ENCODE measurements at regions not wholly inside any gene's neighbourhood (a gene's known extent, or its start where the extent isn't known, plus 50 kb on each side); places are given as distances from the start of the nearest gene placed in this dataset.
A peak's percentile ranks its signal among the peaks of the same experiment; 100 is the strongest.
"Not testable (repeated sequence)": the region's sequence is repeated elsewhere in the genome, so short reads cannot be mapped to it uniquely, and the experiment has no call there.

- not testable (repeated sequence) for H3K36me3 ChIP-seq (ENCODE audit: insufficient read depth, low read length); H3K9me2 ChIP-seq (replicated peaks; ENCODE audit: low read depth, low read length); H3K4me1 ChIP-seq (ENCODE audit: insufficient read depth, low read length, poor library complexity, severe bottlenecking); H3K79me2 ChIP-seq (ENCODE audit: insufficient read depth, low read length); H4K20me1 ChIP-seq (ENCODE audit: insufficient read depth, low read length, poor library complexity, severe bottlenecking); H3K27me3 ChIP-seq (ENCODE audit: insufficient read depth, low read length, poor library complexity, severe bottlenecking); H3K9me3 ChIP-seq (ENCODE audit: insufficient read depth, low read depth, low read length); H3F3A ChIP-seq (ENCODE audit: low read depth)
- H3K4me3 ChIP-seq (ENCODE audit: low read length, poor library complexity, severe bottlenecking) = peak overlapping the region; percentile 64
- peak overlapping the region; percentile 81 for H2AFZ ChIP-seq (ENCODE audit: low read length)
- H3K4me2 ChIP-seq (ENCODE audit: low read depth, low read length, poor library complexity, severe bottlenecking) = peak overlapping the region; percentile 65
- peak overlapping the region; percentile 62 for H3K9ac ChIP-seq (ENCODE audit: low read depth, low read length, poor library complexity, severe bottlenecking)
These were observed 53.3 kb downstream of the FOXD4L1 start for GRCh38 chr2:113551637-113552318.

DNA sequence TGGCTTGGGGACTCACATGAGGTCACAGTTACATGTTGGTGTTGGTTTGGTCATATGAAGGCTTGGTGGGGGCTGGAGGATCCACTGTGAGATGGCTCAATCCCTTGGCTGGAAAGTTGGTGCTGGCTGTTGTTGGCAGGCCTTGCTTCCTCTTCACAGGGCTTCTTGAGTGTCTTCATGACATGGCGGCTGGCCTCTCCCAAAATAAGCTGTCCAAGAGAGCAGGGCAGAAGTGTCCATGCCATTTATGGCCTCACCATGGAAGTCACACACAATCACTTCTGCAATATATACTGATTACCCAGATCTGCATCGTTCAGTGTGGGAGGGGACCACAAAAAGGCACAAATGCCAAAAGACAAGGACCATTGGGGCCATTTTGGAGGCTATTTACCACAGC lies 61.4 kb downstream of the FOXD4L1 start:
- H3K27me3 ChIP-seq (ENCODE audit: insufficient read depth, low read length, poor library complexity, severe bottlenecking); H3K4me1 ChIP-seq (ENCODE audit: insufficient read depth, low read length, poor library complexity, severe bottlenecking); H3K9me2 ChIP-seq (replicated peaks; ENCODE audit: low read depth, low read length); H3K4me2 ChIP-seq (ENCODE audit: low read depth, low read length, poor library complexity, severe bottlenecking); H3F3A ChIP-seq (ENCODE audit: low read depth); H2AFZ ChIP-seq (ENCODE audit: low read length); H3K4me3 ChIP-seq (ENCODE audit: low read length, poor library complexity, severe bottlenecking); H3K9ac ChIP-seq (ENCODE audit: low read depth, low read length, poor library complexity, severe bottlenecking); H3K36me3 ChIP-seq (ENCODE audit: insufficient read depth, low read length); H3K79me2 ChIP-seq (ENCODE audit: insufficient read depth, low read length); H4K20me1 ChIP-seq (ENCODE audit: insufficient read depth, low read length, poor library complexity, severe bottlenecking); H3K9me3 ChIP-seq (ENCODE audit: insufficient read depth, low read depth, low read length): not testable (repeated sequence)

- H3K9ac ChIP-seq (ENCODE audit: low read depth, low read length, poor library complexity, severe bottlenecking); H3K4me1 ChIP-seq (ENCODE audit: insufficient read depth, low read length, poor library complexity, severe bottlenecking); H2AFZ ChIP-seq (ENCODE audit: low read length); H3K9me3 ChIP-seq (ENCODE audit: insufficient read depth, low read depth, low read length); H3K4me2 ChIP-seq (ENCODE audit: low read depth, low read length, poor library complexity, severe bottlenecking); H3K79me2 ChIP-seq (ENCODE audit: insufficient read depth, low read length); H3K36me3 ChIP-seq (ENCODE audit: insufficient read depth, low read length); H3F3A ChIP-seq (ENCODE audit: low read depth); H3K9me2 ChIP-seq (replicated peaks; ENCODE audit: low read depth, low read length); H3K27me3 ChIP-seq (ENCODE audit: insufficient read depth, low read length, poor library complexity, severe bottlenecking); H3K4me3 ChIP-seq (ENCODE audit: low read length, poor library complexity, severe bottlenecking); H4K20me1 ChIP-seq (ENCODE audit: insufficient read depth, low read length, poor library complexity, severe bottlenecking): not testable (repeated sequence)
These were observed 64.2 kb downstream of the FOXD4L1 start for GRCh38 chr2:113562662-113563061.

- H3K36me3 ChIP-seq (ENCODE audit: insufficient read depth, low read length); H3K4me1 ChIP-seq (ENCODE audit: insufficient read depth, low read length, poor library complexity, severe bottlenecking); H3K4me2 ChIP-seq (ENCODE audit: low read depth, low read length, poor library complexity, severe bottlenecking); H2AFZ ChIP-seq (ENCODE audit: low read length); H3K9me2 ChIP-seq (replicated peaks; ENCODE audit: low read depth, low read length); H3K9me3 ChIP-seq (ENCODE audit: insufficient read depth, low read depth, low read length); H3K9ac ChIP-seq (ENCODE audit: low read depth, low read length, poor library complexity, severe bottlenecking); H4K20me1 ChIP-seq (ENCODE audit: insufficient read depth, low read length, poor library complexity, severe bottlenecking); H3F3A ChIP-seq (ENCODE audit: low read depth); H3K79me2 ChIP-seq (ENCODE audit: insufficient read depth, low read length); H3K4me3 ChIP-seq (ENCODE audit: low read length, poor library complexity, severe bottlenecking); H3K27me3 ChIP-seq (ENCODE audit: insufficient read depth, low read length, poor library complexity, severe bottlenecking): not testable (repeated sequence)
These were observed 60.2 kb upstream of the RABL2A start for GRCh38 chr2:113566674-113567480.

DNA sequence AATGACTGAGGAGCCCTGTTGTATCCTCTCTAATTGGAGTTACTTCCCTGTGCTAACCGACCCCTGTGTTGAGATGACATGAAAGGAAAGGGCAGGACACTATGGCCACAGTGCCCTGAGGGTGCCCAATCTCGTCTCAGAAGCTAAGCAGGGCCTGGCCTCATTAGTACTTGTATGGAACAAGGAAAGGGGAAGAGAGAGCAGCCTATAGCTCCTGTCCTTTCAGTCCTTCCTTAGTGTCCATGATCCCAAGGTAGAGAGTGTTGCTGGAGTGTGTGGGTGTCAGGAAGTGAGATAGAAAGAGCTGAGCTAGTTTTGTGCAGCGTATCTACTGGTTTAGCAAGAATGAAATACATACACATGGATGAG lies 59.6 kb upstream of the RABL2A start:
- not testable (repeated sequence) for H3K4me2 ChIP-seq (ENCODE audit: low read depth, low read length, poor library complexity, severe bottlenecking); H2AFZ ChIP-seq (ENCODE audit: low read length); H3K4me1 ChIP-seq (ENCODE audit: insufficient read depth, low read length, poor library complexity, severe bottlenecking); H3K36me3 ChIP-seq (ENCODE audit: insufficient read depth, low read length); H3F3A ChIP-seq (ENCODE audit: low read depth); H4K20me1 ChIP-seq (ENCODE audit: insufficient read depth, low read length, poor library complexity, severe bottlenecking); H3K79me2 ChIP-seq (ENCODE audit: insufficient read depth, low read length); H3K9me2 ChIP-seq (replicated peaks; ENCODE audit: low read depth, low read length); H3K9me3 ChIP-seq (ENCODE audit: insufficient read depth, low read depth, low read length); H3K27me3 ChIP-seq (ENCODE audit: insufficient read depth, low read length, poor library complexity, severe bottlenecking); H3K4me3 ChIP-seq (ENCODE audit: low read length, poor library complexity, severe bottlenecking); H3K9ac ChIP-seq (ENCODE audit: low read depth, low read length, poor library complexity, severe bottlenecking)

GRCh38 chr2:113568231-113568630 lies 58.8 kb upstream of the RABL2A start:
- not testable (repeated sequence) for H3K4me1 ChIP-seq (ENCODE audit: insufficient read depth, low read length, poor library complexity, severe bottlenecking); H3F3A ChIP-seq (ENCODE audit: low read depth); H3K27me3 ChIP-seq (ENCODE audit: insufficient read depth, low read length, poor library complexity, severe bottlenecking); H3K9ac ChIP-seq (ENCODE audit: low read depth, low read length, poor library complexity, severe bottlenecking); H3K9me3 ChIP-seq (ENCODE audit: insufficient read depth, low read depth, low read length); H3K79me2 ChIP-seq (ENCODE audit: insufficient read depth, low read length); H3K9me2 ChIP-seq (replicated peaks; ENCODE audit: low read depth, low read length); H3K36me3 ChIP-seq (ENCODE audit: insufficient read depth, low read length); H3K4me2 ChIP-seq (ENCODE audit: low read depth, low read length, poor library complexity, severe bottlenecking); H4K20me1 ChIP-seq (ENCODE audit: insufficient read depth, low read length, poor library complexity, severe bottlenecking); H3K4me3 ChIP-seq (ENCODE audit: low read length, poor library complexity, severe bottlenecking); H2AFZ ChIP-seq (ENCODE audit: low read length)

- not testable (repeated sequence) for H3K9me3 ChIP-seq (ENCODE audit: insufficient read depth, low read depth, low read length); H2AFZ ChIP-seq (ENCODE audit: low read length); H3K4me1 ChIP-seq (ENCODE audit: insufficient read depth, low read length, poor library complexity, severe bottlenecking); H3K27me3 ChIP-seq (ENCODE audit: insufficient read depth, low read length, poor library complexity, severe bottlenecking); H3K4me3 ChIP-seq (ENCODE audit: low read length, poor library complexity, severe bottlenecking); H3K79me2 ChIP-seq (ENCODE audit: insufficient read depth, low read length); H3K9me2 ChIP-seq (replicated peaks; ENCODE audit: low read depth, low read length); H3K36me3 ChIP-seq (ENCODE audit: insufficient read depth, low read length); H3K9ac ChIP-seq (ENCODE audit: low read depth, low read length, poor library complexity, severe bottlenecking); H3F3A ChIP-seq (ENCODE audit: low read depth); H3K4me2 ChIP-seq (ENCODE audit: low read depth, low read length, poor library complexity, severe bottlenecking); H4K20me1 ChIP-seq (ENCODE audit: insufficient read depth, low read length, poor library complexity, severe bottlenecking)
These were observed 57.0 kb upstream of the RABL2A start for GRCh38 chr2:113570082-113570481.
